Endothelial cell (in vitro differentiated cells): ENCODE measurements at regions not wholly inside any gene's neighbourhood (a gene's known extent, or its start where the extent isn't known, plus 50 kb on each side); places are given as distances from the start of the nearest gene placed in this dataset.

Experiments
- DNase-seq: peaks from one replicate; pipeline ENCODE4 v3.0.0; 2021; ENCODE audit warnings: low spot score
- H3K27ac Mint-ChIP-seq: one replicate; pipeline ENCODE4 v1.8.0; 2021; ENCODE audit warnings: mixed read lengths, inconsistent platforms; ENCODE audit not compliant: unreplicated experiment
- H3K27me3 Mint-ChIP-seq: one replicate; pipeline ENCODE4 v1.8.0; 2021; ENCODE audit warnings: mild to moderate bottlenecking, moderate library complexity, mixed read lengths, inconsistent platforms; ENCODE audit not compliant: unreplicated experiment
- H3K36me3 Mint-ChIP-seq: one replicate; pipeline ENCODE4 v1.8.0; 2021; ENCODE audit warnings: mild to moderate bottlenecking, low read depth, mixed read lengths, inconsistent platforms; ENCODE audit not compliant: unreplicated experiment
- H3K4me1 Mint-ChIP-seq: one replicate; pipeline ENCODE4 v1.8.0; 2021; ENCODE audit warnings: mild to moderate bottlenecking, mixed read lengths, inconsistent platforms; ENCODE audit not compliant: unreplicated experiment
- H3K4me3 Mint-ChIP-seq: one replicate; pipeline ENCODE4 v1.8.0; 2021; ENCODE audit warnings: mild to moderate bottlenecking, mixed read lengths, inconsistent platforms; ENCODE audit not compliant: unreplicated experiment
- H3K9me3 Mint-ChIP-seq: one replicate; pipeline ENCODE4 v1.8.0; 2021; ENCODE audit warnings: mixed read lengths, inconsistent platforms; ENCODE audit not compliant: unreplicated experiment
- TF ChIP-seq, protein P1 (sequence below): fragments of 200-600 bp; sonication (generic); IDR thresholded peaks from one replicate; pipeline ENCODE4 v1.5.0; 2021; ENCODE audit warnings: antibody characterized with exemption; ENCODE audit not compliant: unreplicated experiment

DNA sequence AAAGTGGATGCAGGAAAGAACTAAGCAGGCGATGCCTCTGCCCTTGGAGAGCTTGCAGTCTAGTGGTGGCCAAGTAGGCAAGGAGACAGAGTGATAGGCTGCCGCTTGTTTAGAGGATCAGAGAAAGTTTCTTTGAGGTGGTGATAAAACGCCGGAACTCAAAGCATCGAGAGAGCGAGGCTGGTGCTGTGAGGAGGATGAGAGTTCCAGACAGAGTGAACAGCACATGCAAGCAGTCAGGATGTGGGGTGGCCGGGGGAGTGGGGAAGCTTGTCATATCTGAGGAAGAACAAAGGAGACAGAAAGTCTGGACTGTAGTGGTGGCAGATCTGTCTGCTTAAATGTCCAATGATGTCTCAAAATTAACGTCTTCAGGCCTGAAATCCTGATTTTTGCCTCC lies 319.7 kb downstream of the SNAPC1 start:
- H3K27ac Mint-ChIP-seq, result no peak overlapping the region
- H3K4me3 Mint-ChIP-seq, result no peak overlapping the region
- peaks cover 3% of the 10 kb centered on the region for H3K4me1 Mint-ChIP-seq
- no peaks in the 10 kb centered on the region for H3K9me3 Mint-ChIP-seq
- H3K27me3 Mint-ChIP-seq, result no peaks in the 10 kb centered on the region
- no peak for DNase-seq
- H3K36me3 Mint-ChIP-seq, result no peaks in the 10 kb centered on the region
- TF ChIP-seq, protein P1, sequence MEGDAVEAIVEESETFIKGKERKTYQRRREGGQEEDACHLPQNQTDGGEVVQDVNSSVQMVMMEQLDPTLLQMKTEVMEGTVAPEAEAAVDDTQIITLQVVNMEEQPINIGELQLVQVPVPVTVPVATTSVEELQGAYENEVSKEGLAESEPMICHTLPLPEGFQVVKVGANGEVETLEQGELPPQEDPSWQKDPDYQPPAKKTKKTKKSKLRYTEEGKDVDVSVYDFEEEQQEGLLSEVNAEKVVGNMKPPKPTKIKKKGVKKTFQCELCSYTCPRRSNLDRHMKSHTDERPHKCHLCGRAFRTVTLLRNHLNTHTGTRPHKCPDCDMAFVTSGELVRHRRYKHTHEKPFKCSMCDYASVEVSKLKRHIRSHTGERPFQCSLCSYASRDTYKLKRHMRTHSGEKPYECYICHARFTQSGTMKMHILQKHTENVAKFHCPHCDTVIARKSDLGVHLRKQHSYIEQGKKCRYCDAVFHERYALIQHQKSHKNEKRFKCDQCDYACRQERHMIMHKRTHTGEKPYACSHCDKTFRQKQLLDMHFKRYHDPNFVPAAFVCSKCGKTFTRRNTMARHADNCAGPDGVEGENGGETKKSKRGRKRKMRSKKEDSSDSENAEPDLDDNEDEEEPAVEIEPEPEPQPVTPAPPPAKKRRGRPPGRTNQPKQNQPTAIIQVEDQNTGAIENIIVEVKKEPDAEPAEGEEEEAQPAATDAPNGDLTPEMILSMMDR, result no peak

DNA sequence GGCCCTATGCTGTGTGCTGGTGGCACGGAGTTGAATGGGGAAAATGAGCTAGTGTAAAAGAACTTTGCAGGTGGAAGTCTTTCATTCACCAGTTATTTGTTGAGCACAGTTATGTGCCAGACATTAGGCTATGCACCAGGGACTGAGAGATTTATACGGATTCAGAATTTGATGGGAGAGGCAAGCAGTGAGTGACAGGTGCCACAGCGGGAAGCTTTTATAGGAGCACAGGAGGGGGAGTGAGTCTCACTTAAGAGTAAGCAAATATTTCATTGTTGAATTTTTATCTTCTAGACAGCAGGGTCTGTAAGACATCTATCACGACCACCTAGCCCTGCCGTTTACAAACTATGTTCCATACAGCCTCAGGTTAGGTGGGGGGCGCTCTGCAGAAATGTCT lies 320.6 kb downstream of the SNAPC1 start:
- H3K36me3 Mint-ChIP-seq, result no peaks in the 10 kb centered on the region
- TF ChIP-seq, protein P1, result no peak
- H3K4me3 Mint-ChIP-seq, result no peak overlapping the region
- H3K9me3 Mint-ChIP-seq, result no peaks in the 10 kb centered on the region
- H3K4me1 Mint-ChIP-seq, result no peaks in the 10 kb centered on the region
- no peaks in the 10 kb centered on the region for H3K27me3 Mint-ChIP-seq
- H3K27ac Mint-ChIP-seq, result no peak overlapping the region
- no peak for DNase-seq

DNA sequence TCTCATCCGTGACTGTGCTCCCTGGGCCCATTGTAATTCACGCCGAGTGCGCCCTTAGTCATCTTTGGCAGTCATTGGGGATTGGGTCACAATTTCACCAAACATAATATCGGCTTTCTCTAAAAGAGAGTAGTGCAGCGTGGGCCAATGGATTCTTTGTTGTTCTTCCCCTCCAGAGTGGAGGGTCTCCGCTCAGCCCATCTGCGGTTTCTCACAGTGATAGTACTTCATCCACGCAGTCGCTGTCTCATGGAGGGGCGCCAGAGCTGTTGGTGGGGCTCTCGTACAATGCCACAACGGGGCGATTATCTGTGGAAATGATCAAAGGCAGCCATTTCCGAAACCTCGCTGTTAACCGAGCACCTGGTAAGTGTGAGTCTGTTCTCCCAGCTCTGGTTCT lies 321.8 kb downstream of the SNAPC1 start:
- TF ChIP-seq, protein P1, result no peak
- Mint-ChIP-seq H3K27ac (no peak overlapping the region), H3K9me3 (no peaks in the 10 kb centered on the region), H3K36me3 (no peaks in the 10 kb centered on the region), H3K27me3 (no peaks in the 10 kb centered on the region), H3K4me3 (no peak overlapping the region), H3K4me1 (no peaks in the 10 kb centered on the region)
- DNase-seq, result no peak

DNA sequence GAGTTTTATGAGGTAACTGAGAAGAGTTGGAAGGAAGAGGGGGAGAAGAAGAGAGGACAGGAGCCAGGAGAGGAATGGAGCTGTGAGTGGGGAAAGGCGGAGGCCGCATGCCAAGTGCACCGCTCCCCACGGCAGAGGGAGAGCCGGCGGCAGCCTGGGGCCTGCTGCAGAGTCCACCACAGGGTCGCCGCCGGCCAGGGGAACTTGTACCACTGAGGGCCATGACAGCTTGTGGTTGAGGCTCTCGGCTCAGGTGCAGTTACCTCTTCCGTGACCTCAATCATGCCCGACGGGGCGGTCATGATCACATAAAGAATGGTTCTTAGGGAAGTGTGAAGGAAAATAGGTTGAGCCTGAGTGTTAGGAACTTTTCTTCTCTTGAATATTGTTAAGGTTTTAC lies 325.0 kb downstream of the SNAPC1 start:
- Mint-ChIP-seq H3K4me3 (no peak overlapping the region), H3K27ac (no peak overlapping the region), H3K36me3 (no peaks in the 10 kb centered on the region), H3K27me3 (no peaks in the 10 kb centered on the region), H3K9me3 (no peaks in the 10 kb centered on the region), H3K4me1 (no peaks in the 10 kb centered on the region)
- DNase-seq, result no peak
- TF ChIP-seq, protein P1, result no peak

DNA sequence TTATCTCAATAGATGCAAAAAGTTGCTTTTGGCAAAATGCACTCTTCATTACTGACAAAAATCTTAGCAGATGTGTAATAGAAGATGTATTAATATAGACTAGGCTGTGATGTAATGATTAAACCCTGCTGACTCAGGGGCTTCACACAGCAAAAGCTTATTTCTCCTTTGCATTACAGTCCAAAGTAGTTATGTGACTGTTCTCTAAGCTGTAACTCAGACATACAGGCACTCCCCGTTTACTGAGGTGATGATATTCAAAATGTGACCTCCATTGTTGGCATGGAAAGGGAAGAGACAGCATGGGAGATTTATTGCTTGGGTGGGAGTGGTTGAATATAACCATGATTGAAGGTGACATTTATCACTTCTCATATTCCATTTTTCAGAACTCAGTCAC lies 331.5 kb downstream of the SNAPC1 start:
- H3K36me3 Mint-ChIP-seq, result no peaks in the 10 kb centered on the region
- no peak for DNase-seq
- no peaks in the 10 kb centered on the region for H3K9me3 Mint-ChIP-seq
- H3K27ac Mint-ChIP-seq, result no peak overlapping the region
- H3K4me1 Mint-ChIP-seq, result no peaks in the 10 kb centered on the region
- TF ChIP-seq, protein P1, result no peak
- H3K4me3 Mint-ChIP-seq, result no peak overlapping the region
- H3K27me3 Mint-ChIP-seq, result no peaks in the 10 kb centered on the region
